AG08395 (cell line): ENCODE measurements at regions not wholly inside any gene's neighbourhood (a gene's known extent, or its start where the extent isn't known, plus 50 kb on each side); places are given as distances from the start of the nearest gene placed in this dataset.
"Not testable (repeated sequence)": the region's sequence is repeated elsewhere in the genome, so short reads cannot be mapped to it uniquely, and the experiment has no call there.

Experiments used
- DNase-seq: peaks from one replicate; pipeline ENCODE4 v3.0.0; 2012; ENCODE audit warnings: mixed read lengths, low spot score

DNA sequence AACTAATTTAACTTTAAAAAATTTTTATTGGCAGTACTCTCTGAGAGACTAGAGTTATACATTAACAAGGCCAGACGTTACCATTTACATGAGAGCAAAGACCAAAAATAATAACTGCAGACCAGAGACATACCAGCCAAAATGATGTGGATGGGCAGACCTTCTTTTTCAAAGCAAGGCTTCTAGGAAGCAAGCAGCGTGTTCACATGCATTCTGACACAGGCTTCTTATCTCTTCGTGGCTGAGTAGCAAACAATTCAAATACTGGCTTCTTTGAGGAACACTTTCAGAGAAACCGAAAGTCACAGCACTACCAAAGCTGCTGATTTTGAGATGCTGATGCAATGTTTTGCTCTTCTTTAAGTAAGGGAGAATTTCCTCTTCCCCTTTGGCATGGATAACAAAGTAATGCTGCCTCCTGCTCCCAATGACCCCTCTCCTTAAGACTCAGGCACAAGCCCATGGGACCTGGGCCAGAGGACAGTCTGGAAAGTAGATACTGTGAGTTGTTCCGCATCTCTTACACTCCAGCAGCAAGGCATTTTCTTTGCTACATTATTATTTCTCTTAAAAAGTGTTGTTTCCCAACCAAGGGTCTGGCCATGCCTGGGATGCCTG lies 181.9 kb downstream of the MREG start:
- DNase-seq = no peak

DNA sequence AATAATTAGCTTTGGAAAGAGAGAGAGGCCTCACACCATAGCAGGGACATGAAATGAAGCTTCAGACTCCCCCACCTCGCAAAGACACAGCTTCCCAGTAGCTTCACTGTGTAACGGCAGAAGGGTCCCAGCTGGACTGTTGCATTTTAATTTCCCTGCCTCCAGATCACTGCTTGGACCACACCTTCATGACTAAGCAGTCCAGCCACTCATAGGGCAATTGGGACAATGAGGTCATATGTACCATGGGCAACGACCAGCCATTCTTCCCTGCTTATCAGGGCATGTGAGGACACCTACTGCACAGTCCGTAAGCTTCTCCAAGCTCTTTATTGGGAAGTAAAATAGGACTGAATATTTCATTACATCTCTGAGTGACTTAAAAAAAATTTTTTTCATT lies 183.0 kb downstream of the MREG start:
- DNase-seq = peak; percentile 79

DNA sequence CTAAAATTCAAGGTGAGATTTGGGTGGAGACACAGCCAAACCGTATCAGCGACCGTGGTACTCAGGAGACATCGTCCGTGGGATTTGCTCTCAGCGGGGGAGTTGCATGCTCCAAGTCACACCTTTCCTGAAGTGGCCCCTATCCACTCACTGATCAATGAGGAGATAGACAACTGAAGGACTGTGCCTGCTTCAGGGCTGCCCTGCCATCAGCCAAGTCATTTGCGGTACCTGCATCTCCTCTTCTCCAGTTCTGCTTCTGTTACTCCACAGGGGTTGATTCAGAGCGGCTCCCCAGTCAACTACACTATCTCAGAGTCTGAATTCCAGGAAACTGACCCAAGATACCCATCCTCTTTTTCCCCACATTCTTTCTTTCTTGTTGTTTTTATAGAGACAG lies 184.1 kb downstream of the MREG start:
- no peak for DNase-seq

DNA sequence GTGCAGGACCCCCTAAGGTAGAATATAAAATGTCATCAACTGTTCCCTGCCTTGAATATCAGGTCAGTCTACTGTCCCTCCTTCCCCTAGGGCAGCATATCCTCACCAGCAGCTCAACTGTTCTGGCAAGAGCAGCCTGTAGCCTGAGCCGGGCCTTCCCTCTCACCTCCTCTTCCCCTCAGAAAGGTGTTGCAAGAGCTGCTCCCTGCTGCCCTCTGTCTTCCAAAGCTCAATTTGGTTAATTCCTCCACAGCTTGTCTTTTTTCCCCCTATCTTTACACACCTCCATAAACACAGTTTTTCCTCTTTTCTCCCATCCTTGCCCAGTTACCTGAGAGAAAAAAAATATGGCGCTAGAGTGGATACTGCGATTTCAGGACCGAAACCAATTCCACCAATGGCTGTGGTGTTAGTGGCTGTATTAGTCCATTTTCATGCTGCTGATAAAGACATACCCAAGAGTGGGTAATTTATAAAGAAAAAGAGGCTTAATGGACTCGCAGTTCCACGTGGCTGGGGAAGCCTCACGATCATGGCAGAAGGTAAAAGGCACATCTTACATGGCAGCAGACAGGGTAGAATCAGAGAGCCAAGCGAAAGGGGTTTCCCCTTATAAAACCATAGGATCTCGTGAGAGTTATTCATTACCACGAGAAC lies 184.7 kb downstream of the MREG start:
- peak; percentile 40 for DNase-seq

DNA sequence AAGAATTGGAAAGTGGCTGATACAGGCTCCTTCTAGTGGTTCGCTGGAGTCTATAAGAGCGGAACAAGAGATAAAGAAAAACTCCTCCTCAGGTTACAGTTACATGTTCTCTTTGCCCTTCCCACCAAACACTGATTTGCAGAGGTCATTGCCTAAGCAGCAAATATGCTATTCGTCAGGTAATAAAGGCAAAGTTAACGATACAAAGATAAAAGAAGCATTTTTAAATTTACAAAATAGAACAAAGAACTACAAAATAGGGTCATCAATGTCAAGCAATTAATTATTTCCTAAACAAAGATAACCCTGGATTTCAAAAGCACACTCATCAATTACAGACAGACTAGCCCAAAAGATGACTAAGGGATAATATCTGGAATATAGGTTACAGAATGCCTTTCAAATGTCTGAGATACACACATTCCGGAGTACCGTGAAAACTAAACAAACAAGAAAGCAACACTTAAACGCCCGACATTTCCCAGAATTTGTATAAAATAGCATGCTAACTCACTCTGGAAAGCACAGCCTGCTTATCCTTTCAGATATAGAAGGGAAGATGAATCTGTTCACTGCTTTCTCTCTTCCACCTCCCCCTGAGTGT lies 186.4 kb downstream of the MREG start:
- no peak for DNase-seq

DNA sequence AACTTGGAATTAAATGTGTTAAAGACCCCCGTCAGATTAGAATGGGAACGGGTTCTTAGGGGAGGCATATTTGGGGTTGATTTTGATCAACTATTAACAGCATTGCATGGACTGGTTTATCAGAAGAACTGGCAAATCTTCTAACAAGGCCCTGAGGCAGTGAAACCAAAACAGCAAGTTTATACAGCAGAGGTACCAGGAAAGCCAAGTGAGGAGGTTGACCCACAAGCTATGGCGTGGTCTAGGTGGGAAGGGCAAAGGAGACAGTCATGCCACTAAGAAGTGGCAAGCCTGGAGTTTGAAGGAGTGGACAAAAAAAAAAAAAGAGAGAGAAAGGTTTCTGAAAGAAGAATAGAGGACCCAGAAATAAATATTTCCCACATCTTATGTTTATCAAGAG lies 187.0 kb downstream of the MREG start:
- no peak for DNase-seq

DNA sequence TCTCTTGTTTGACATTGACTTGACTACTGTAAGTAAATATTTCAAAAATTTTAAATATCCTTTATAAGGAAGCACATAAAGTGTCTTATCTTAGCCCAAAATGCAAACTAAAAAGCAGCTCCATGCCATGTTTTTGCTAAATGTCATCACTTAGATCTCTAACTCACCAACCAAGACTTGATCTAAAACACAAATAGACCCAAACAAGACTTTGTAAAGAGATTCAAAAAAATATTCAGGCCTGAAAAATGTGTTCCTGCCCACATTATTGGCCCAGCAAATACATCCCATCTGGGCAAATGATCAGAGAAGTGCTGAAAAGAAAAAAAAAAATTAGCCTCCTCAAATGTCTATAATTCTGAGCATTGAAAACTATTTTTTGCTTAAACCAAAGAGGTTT lies 187.6 kb downstream of the MREG start:
- peak; percentile 63 for DNase-seq

DNA sequence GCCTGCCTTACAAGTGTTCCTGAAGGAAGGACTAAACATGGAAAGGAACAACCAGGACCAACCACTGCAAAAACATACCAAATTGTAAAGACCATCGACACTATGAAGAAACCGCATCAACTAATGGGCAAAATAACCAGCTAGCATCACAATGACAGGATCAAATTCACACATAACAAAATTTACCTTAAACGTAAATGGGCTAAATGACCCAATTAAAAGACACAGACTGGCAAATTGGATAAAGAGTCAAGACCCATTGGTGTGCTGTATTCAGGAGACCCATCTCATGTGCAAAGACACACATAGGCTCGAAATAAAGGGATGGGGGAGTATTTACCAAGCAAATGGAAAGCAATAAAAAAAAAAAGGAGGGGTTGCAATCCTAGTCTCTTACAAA lies 192.1 kb downstream of the MREG start:
- DNase-seq = not testable (repeated sequence)

DNA sequence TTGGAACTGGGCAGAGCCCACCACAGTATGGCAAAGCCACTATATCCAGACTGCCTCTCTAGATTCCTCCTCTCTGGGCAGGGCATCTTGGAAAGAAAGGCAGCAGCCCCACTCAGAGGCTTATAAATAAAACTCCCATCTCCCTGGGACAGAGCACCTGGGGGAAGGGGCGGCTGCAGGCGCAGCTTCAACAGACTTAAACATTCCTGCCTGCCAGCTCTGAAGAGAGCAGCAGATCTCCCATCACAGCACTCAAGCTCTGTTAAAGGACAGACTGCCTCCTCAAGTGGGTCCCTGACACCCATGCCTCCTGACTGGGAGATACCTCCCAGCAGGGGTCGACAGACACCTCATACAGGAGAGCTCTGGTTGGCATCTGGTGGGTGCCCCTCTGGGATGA lies 193.6 kb downstream of the MREG start:
- not testable (repeated sequence) for DNase-seq

DNA sequence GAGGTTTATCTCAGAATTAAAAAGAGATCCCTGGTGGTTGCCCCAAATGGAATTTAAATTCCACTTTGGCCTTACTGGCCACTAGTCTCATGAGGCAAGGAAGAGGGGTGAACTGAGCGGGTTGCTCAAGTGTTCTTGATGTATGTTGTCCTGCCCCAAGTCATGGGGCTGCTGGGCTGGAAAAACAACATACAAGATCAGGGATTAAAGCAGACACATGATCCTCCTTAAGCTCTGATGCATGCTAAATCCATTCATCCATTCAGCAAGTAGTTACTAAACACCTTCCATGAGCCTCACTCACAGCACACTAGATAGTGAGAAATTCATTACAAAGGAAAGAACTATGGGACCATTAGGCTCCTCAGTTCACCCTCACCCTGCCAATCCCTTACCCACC lies 196.3 kb downstream of the MREG start:
- no peak for DNase-seq

DNA sequence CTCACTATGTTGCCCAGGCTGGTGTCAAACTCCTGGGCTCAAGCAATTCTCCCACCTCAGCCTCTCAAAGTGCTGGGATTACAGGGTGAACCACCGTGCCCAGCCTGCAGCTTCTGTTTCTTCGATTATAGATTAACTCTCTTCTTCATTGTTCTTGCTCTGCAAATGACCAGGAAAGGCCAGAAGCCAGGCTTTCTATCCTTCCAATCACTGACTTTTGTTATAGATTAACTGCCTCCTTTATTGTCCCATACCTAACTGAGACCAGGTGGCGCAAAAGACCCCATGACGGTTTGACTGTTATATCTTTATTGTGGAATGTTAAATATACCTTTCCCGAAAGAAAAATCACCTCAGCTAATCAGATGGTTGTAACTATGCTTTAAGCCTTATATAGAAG lies 196.9 kb downstream of the MREG start:
- DNase-seq = no peak

DNA sequence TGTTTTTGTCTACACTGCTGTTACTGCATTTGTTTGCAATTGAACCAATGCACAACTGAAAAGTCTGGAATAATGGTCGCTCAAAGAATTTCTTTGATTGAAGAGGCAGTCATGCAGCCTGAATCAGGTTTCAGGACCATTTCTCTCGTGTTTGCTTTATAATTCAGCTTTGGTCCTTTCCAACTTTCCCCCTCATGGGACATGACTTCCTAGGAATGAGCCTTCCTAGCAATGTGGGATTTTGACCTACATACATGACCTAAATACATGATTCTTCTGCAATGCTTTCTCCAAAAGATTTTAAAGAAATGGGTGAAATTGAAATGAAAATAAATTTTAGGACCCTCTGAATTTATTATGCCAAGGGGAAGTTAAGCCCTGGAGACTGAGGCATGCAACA lies 197.4 kb downstream of the MREG start:
- DNase-seq = no peak

DNA sequence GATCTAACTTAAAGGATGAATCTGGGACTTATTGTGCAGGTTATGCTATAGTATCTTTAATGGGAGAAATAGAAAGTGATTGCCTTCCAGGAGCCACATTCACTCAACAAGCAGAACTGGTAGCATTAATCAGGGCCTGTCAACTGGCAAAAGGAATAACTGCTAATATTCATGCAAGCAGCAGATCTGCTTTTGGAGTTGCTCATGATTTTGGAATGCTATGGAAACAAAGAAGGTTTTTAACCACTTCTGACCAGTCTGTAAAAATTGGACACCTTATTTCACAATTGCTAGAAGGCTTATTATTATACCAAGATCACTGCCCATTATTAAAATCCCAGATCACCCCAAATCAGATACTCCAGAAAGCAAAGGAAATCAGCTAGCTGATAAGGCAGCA lies 200.4 kb downstream of the MREG start:
- peak; percentile 63 for DNase-seq

DNA sequence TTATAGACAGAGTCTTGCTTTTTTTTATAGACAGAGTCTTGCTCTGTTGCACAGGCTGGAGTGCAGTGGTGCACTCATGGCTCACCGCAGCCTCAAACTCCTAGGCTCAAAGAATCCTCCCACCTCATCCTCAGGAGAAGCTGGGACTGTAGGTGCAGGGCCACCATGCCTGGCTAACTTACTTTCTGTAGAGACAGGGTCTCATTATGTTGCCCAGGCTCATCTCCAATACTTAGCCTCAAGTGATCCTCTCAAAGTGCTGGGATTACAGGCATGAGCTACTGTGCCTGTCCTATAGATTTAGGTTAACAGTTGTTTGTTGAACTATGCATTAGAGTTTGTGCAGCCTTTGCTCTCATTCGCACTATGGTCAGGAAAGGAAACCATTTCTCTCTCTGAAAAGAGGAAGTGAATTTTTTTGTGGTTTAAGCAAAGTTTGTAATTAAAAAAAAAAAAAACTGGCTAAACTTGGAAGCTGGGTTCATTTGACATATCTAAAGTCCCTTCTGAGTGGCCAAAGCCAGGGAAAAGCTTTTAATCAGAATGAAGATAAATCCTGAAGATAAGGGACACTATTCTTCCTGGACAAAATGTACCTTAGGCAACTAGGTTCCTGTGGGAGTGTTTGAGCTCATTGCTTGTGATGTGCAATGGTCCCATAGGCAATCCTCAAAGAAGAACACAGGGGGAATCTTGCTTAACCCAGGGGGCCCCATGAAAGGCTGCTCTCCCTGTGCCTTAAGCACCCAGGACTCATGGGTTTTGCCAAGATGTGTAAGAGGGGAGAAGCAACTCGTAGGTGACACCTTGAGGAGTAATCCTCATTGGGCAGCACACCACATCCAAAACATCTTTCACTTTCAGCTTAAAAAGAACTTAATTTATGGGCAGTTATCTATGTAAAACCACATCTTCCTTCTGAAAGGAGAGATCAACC lies 201.7 kb downstream of the MREG start:
- no peak for DNase-seq

DNA sequence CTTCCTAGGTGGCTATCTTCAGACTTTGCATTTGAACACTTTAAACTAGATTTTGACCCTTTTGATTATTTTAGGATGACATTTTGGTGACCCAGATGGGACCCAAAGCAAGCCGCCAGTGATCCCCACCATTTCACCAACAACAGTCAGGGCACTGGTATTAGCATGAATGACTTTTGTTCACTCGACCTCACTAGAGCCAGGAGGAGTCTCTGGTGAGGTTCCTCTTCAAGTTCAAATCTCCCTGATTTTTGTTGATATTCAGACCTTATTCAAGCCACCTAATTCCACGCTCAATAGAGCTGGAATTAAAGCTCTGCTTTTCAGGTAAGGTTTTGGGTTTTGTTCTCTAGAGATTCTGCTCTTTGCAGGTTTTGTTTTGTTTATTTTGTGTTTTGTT lies 202.3 kb downstream of the MREG start:
- no peak for DNase-seq

DNA sequence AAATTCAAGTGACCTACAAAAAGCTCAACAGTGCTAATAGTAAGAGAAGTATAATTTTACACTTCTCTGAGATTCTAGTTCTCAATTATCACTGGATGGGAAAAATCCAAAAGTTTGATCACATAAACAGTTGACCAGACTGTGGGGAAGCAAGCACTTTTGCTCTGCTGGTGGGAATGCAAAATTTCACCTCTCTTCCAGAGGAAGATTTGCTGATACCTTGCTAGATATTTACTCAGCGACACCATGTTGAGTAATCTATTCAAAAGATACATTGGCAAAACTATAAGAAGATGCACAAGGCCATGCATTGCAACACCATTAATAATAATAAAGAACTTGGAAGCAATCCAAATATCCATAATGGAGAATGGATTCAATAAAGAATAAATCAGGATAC lies 204.4 kb downstream of the MREG start:
- DNase-seq = no peak

DNA sequence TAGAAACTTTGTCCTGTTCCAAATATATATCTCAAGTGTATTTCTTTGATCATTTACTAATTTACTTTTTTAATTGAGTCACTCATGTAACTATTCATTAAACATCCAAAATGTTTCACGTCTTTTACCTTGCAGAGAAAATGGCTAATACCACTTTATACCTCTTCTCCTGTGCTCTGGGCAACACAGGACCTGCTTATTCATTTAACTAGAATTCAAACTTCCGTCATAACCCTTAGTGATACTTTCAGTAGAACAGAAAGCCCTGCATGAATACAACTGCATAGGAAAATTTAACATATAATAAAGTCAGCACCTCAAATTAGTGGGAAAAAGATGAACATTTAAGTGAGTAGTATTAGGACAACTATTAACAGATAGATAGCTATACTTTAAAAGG lies 205.2 kb downstream of the MREG start:
- DNase-seq = no peak

DNA sequence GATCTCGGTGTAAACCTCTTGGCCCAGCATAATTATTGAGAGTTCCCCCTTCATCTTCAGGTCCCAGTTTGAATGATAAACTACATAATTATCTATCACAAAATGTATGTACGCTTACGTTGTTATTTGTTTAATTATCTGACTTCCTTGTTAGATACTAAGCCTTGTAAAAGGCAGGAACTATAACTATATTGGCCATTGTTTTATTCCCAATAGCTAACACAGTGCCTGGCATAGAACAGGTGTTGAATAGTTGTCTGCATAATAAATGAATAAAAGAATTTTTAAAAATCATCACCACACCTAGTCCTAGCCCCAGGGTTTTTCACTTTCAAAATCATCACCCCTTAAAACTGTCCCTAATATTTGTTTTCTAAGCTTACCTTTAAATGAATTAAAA lies 207.9 kb downstream of the MREG start:
- DNase-seq = no peak

DNA sequence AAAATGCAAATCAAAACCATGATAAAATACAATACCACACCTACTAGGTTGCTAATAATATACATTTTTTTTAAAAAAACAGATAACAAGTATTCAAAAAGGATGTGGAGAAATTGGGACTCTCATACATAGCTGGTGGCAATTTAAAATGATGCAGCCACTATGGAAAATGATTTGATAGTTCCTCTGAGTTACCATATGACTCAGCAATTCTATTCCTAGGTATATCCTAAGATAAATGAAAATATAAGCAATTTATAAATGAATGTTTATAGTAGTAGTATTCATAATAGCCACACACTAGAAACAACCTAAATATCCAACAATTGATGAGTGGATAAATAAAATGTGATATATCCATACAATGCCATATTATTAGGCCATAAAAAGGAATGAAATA lies 210.2 kb downstream of the MREG start:
- no peak for DNase-seq

DNA sequence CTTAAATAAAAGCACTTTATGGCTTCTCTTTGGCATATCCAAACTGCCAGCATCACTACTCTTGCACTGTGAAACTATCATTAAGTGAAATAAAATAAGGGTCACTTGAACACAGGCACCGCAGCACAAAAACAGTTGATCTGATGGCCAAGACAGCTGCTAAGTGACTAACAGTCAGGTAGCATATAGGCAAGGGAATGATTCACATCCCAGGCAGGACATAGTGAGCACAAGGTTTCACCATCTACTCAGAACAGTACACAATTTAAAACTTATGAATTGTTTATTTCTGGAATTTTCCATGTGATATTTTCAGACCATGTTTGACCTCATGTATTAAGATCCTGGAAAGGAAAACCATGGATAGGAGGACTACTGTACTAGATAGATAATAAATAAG lies 214.2 kb downstream of the MREG start:
- DNase-seq = no peak

DNA sequence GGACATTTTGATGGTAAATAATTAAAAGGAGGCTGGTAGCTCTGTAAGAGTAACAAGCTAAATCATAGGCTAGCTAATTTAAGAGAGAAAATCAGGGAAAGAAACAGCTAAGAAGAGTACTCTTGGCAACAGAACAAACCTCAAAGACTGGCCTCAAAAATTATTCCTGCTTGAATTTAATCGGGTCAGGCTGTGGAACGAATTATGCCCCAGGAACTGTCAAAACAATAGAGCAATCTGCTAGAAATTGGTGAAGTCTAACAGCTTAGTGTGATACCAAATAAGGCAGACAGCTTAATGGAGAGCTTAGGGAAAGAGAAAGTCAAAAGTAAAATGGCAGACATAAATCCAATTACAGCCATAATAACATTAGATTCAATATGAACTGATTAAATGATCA lies 215.7 kb downstream of the MREG start:
- DNase-seq = peak; percentile 53

DNA sequence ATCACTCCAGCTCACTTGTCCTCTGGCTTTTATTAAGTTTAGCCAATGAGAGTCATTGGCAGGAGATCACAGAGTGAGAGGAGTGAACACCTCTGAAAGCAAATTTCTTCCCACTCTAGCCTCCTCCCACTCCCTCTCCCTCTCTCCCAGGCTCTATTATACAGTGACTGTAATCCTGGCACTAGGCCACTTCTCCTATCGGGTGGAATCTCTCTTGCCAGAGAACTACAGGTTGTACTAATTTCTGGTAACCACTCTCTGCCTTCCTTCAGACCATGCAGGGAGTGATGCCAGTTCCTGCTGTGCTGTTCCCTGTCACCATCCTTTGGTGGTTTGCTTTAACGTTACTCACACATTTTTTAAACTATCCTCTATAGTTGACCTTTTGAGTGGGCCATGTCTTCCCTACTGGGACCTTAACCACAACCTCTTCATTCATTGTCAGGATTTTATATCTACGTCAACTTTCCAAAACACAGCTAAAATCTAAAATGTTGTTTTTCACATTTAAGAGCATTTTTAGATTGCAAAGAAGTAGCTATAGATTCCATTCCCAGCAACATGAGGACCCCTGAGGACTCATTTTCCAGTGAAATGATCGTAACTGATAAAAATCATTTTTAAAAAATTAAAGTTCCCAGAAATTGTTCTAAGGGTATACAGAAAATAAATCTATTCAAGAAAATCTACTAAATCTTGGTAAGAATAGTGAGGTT lies 217.1 kb downstream of the MREG start:
- DNase-seq = peak; percentile 48
